Caco-2 (cell line): ENCODE measurements at regions not wholly inside any gene's neighbourhood (a gene's known extent, or its start where the extent isn't known, plus 50 kb on each side); places are given as distances from the start of the nearest gene placed in this dataset.

ENCODE experiments used
- BruUV-seq: library from RNA; stranded (reverse); fragments of 400-500 nt; replicated peaks from 2 replicates; lab custom pipeline; 2021; lab: Mats Ljungman, UMichigan
- CTCF ChIA-PET: fragments of 300-600 bp; sonication (Branson Sonifier 250); formaldehyde crosslinking; loops from one replicate; lab custom pipeline; 2022; ENCODE audit warnings: antibody characterized with exemption; lab: Charles Lee
- POLR2A ChIA-PET: fragments of 300-600 bp; sonication (Branson Sonifier 250); formaldehyde crosslinking; loops from one replicate; lab custom pipeline; 2022; ENCODE audit warnings: antibody characterized with exemption; lab: Charles Lee
- DNase-seq, 2 experiments: peaks; one replicate each; pipeline versions ENCODE4 v3.0.0 to v3.0.0-alpha.2; 2020 to 2022
- H3K27me3 ChIP-seq: replicated peaks from 2 replicates; pipeline ENCODE4 v1.6.0; 2011; ENCODE audit warnings: low read length; ENCODE audit not compliant: control insufficient read depth, insufficient read depth
- H3K36me3 ChIP-seq: 2 replicates; pipeline ENCODE4 v1.5.1; 2011; ENCODE audit warnings: low read length; ENCODE audit not compliant: control insufficient read depth, insufficient read depth
- H3K4me1 ChIP-seq: fragments of 250-450 bp; sonication (Bioruptor Pico); 2 replicates; pipeline ENCODE4 v1.5.1; 2020; ENCODE audit warnings: mild to moderate bottlenecking
- H3K4me3 ChIP-seq: 2 replicates; pipeline ENCODE4 v1.5.1; 2011; ENCODE audit warnings: low read depth, mild to moderate bottlenecking, control low read depth, low read length
- H3K9me3 ChIP-seq: fragments of 250-450 bp; sonication (Bioruptor Pico); 2 replicates; pipeline ENCODE4 v1.5.1; 2020; ENCODE audit warnings: mild to moderate bottlenecking, moderate library complexity
- H3K27ac Mint-ChIP-seq: one replicate; pipeline ENCODE4 v1.8.0; 2022; ENCODE audit warnings: mixed read lengths; ENCODE audit not compliant: unreplicated experiment
- H3K27me3 Mint-ChIP-seq: one replicate; pipeline ENCODE4 v1.8.0; 2022; ENCODE audit warnings: mixed read lengths; ENCODE audit not compliant: insufficient read depth, unreplicated experiment
- H3K36me3 Mint-ChIP-seq: one replicate; pipeline ENCODE4 v1.8.0; 2022; ENCODE audit warnings: mild to moderate bottlenecking, mixed read lengths; ENCODE audit not compliant: insufficient read depth, unreplicated experiment
- H3K4me1 Mint-ChIP-seq: one replicate; pipeline ENCODE4 v1.8.0; 2022; ENCODE audit warnings: low read depth, mixed read lengths; ENCODE audit not compliant: unreplicated experiment
- H3K4me3 Mint-ChIP-seq: one replicate; pipeline ENCODE4 v1.8.0; 2022; ENCODE audit warnings: mild to moderate bottlenecking, moderate library complexity, mixed read lengths; ENCODE audit not compliant: unreplicated experiment
- H3K9me3 Mint-ChIP-seq: one replicate; pipeline ENCODE4 v1.8.0; 2022; ENCODE audit warnings: mixed read lengths; ENCODE audit not compliant: unreplicated experiment
- CTCF ChIP-seq, 2 experiments: fragments of 200-600 bp in 1 of 2; IDR thresholded peaks; 1 replicate in 1 of 2; 2 replicates in 1 of 2; pipeline versions ENCODE4 v1.5.1 to v1.8.0; 2011 to 2022; ENCODE audit warnings: antibody characterized with exemption in 1 of 2, control low read depth in 1 of 2, inconsistent platforms in 1 of 2, low read depth in 1 of 2, low read length in 1 of 2, mild to moderate bottlenecking in 1 of 2, moderate library complexity in 1 of 2; ENCODE audit not compliant: insufficient read depth in 1 of 2, severe bottlenecking in 1 of 2, unreplicated experiment in 1 of 2
- intact Hi-C: fragments of 100-400 bp; cut with micrococcal nuclease; formaldehyde crosslinking; loops from one replicate; pipeline ENCODE4 v1.10.0; 2022; ENCODE audit not compliant: unreplicated experiment

- no peak overlapping the region for H3K27ac Mint-ChIP-seq
- no peaks in the 10 kb centered on the region for H3K27me3 Mint-ChIP-seq
- H3K36me3 ChIP-seq, result no peaks in the 10 kb centered on the region
- no peaks in the 10 kb centered on the region for H3K36me3 Mint-ChIP-seq
- H3K4me3 ChIP-seq, result no peak overlapping the region
- no peak for TF ChIP-seq CTCF (IDR thresholded peaks at IDR 0.05; ENCODE audit: insufficient read depth in 1 of 2, low read depth in 1 of 2, low read length in 1 of 2, severe bottlenecking in 1 of 2, unreplicated experiment in 1 of 2)
- H3K4me1 Mint-ChIP-seq, result no peaks in the 10 kb centered on the region
- BruUV-seq, result no TSS peak
- no peak for DNase-seq
- ChIA-PET CTCF (no interaction called here), POLR2A (no interaction called here)
- no peaks in the 10 kb centered on the region for H3K9me3 ChIP-seq
- no peaks in the 10 kb centered on the region for H3K9me3 Mint-ChIP-seq
- H3K27me3 ChIP-seq, result no peaks in the 10 kb centered on the region
- no peaks in the 10 kb centered on the region for H3K4me1 ChIP-seq
- no peak overlapping the region for H3K4me3 Mint-ChIP-seq
- intact Hi-C loops, result no loop called here
Observed at GRCh38 chr22:27612115-27612514, 189.4 kb downstream of the MN1 start.

GRCh38 chr22:27613099-27614005 is 188.2 kb downstream of the MN1 start:
- Histone ChIP-seq H3K9me3 (no peaks in the 10 kb centered on the region), H3K27me3 (no peaks in the 10 kb centered on the region), H3K4me3 (no peak overlapping the region), H3K36me3 (no peaks in the 10 kb centered on the region), H3K4me1 (no peaks in the 10 kb centered on the region)
- H3K4me1 Mint-ChIP-seq, result no peaks in the 10 kb centered on the region
- POLR2A ChIA-PET, result no interaction called here
- no peak overlapping the region for H3K4me3 Mint-ChIP-seq
- intact Hi-C loops, result no loop called here
- no TSS peak for BruUV-seq
- H3K27me3 Mint-ChIP-seq, result no peaks in the 10 kb centered on the region
- no peaks in the 10 kb centered on the region for H3K36me3 Mint-ChIP-seq
- TF ChIP-seq CTCF (IDR thresholded peaks at IDR 0.05; ENCODE audit: insufficient read depth in 1 of 2, low read depth in 1 of 2, low read length in 1 of 2, severe bottlenecking in 1 of 2, unreplicated experiment in 1 of 2), result no peak
- no peaks in the 10 kb centered on the region for H3K9me3 Mint-ChIP-seq
- DNase-seq, result no peak
- H3K27ac Mint-ChIP-seq, result no peak overlapping the region
- CTCF ChIA-PET, result no interaction called here

GRCh38 chr22:27614006-27614649 is 187.4 kb downstream of the MN1 start:
- Mint-ChIP-seq H3K9me3 (no peaks in the 10 kb centered on the region), H3K27me3 (no peaks in the 10 kb centered on the region), H3K4me3 (no peak overlapping the region), H3K27ac (no peak overlapping the region), H3K4me1 (no peaks in the 10 kb centered on the region), H3K36me3 (no peaks in the 10 kb centered on the region)
- Histone ChIP-seq H3K4me1 (no peaks in the 10 kb centered on the region), H3K9me3 (no peaks in the 10 kb centered on the region), H3K36me3 (no peaks in the 10 kb centered on the region), H3K27me3 (no peaks in the 10 kb centered on the region), H3K4me3 (no peak overlapping the region)
- ChIA-PET CTCF (no interaction called here), POLR2A (no interaction called here)
- no peak for DNase-seq
- intact Hi-C loops, result no loop called here
- TF ChIP-seq CTCF (IDR thresholded peaks at IDR 0.05; ENCODE audit: insufficient read depth in 1 of 2, low read depth in 1 of 2, low read length in 1 of 2, severe bottlenecking in 1 of 2, unreplicated experiment in 1 of 2), result no peak
- no TSS peak for BruUV-seq
